Activated B cell treated with CpG ODN at 0.5 μM for 24 hours (primary cell): ENCODE measurements at regions not wholly inside any gene's neighbourhood (a gene's known extent, or its start where the extent isn't known, plus 50 kb on each side); places are given as distances from the start of the nearest gene placed in this dataset.

Source experiments
- ATAC-seq: fragments of 200-7000 bp; cut with Tn5 transposase; one replicate; pipeline ENCODE4 v1.10.0; 2021; ENCODE audit warnings: low read depth, mild to moderate bottlenecking, moderate library complexity
- CTCF ChIA-PET: fragments of 350-600 bp; sonication (Branson Sonifier 250); formaldehyde crosslinking; loops from one replicate; lab custom pipeline; 2021; ENCODE audit warnings: antibody characterized with exemption; lab: Charles Lee
- POLR2A ChIA-PET: fragments of 350-600 bp; sonication (Branson Sonifier 250); formaldehyde crosslinking; loops from one replicate; lab custom pipeline; 2021; ENCODE audit warnings: antibody characterized with exemption; lab: Charles Lee
- DNase-seq: peaks from one replicate; pipeline ENCODE4 v3.0.0; 2022
- H3K27ac Mint-ChIP-seq: one replicate; pipeline ENCODE4 v1.8.0; 2020; ENCODE audit warnings: mixed read lengths
- H3K27me3 Mint-ChIP-seq: one replicate; pipeline ENCODE4 v1.8.0; 2021; ENCODE audit warnings: mixed read lengths
- H3K36me3 Mint-ChIP-seq: one replicate; pipeline ENCODE4 v1.8.0; 2021; ENCODE audit warnings: low read depth, mixed read lengths
- H3K4me1 Mint-ChIP-seq: one replicate; pipeline ENCODE4 v1.8.0; 2021; ENCODE audit warnings: mixed read lengths
- H3K4me3 Mint-ChIP-seq: one replicate; pipeline ENCODE4 v1.8.0; 2020; ENCODE audit warnings: mild to moderate bottlenecking, mixed read lengths
- H3K9me3 Mint-ChIP-seq: one replicate; pipeline ENCODE4 v1.8.0; 2020; ENCODE audit warnings: mixed read lengths
- intact Hi-C: fragments of 100-400 bp; cut with micrococcal nuclease; formaldehyde crosslinking; loops from one replicate; pipeline ENCODE4 v1.15.1; 2024
- TF ChIP-seq, protein P1 (sequence below): fragments of 200-600 bp; IDR thresholded peaks from one replicate; pipeline ENCODE4 v1.8.0; 2022; ENCODE audit warnings: antibody characterized with exemption, mild to moderate bottlenecking

DNA sequence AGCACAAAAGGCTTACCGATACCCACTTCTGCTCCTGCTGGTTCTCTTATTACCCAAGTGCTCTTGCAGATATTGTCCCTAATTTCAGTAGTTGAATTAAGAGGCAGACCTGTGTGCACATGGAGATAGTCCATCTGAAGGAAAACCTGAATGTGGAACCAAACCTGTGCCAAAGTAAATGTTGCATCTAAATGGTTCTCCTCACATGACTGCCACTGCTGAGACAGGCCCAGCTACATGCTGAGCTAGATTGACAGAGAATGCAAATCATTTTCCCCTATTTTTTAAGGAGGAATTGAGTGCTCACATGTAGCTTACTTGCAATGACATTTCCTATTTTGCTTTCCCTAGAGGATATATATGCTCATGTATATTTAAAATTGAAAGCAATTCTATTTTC lies 609.1 kb upstream of the TECRL start:
- POLR2A ChIA-PET, result no interaction called here
- no peak for DNase-seq
- intact Hi-C loops, result no loop called here
- no peak overlapping the region for H3K27ac Mint-ChIP-seq
- no peaks in the 10 kb centered on the region for H3K9me3 Mint-ChIP-seq
- CTCF ChIA-PET, result no interaction called here
- no peaks in the 10 kb centered on the region for H3K36me3 Mint-ChIP-seq
- no peak overlapping the region for H3K4me3 Mint-ChIP-seq
- H3K27me3 Mint-ChIP-seq, result no peaks in the 10 kb centered on the region
- TF ChIP-seq, protein P1, sequence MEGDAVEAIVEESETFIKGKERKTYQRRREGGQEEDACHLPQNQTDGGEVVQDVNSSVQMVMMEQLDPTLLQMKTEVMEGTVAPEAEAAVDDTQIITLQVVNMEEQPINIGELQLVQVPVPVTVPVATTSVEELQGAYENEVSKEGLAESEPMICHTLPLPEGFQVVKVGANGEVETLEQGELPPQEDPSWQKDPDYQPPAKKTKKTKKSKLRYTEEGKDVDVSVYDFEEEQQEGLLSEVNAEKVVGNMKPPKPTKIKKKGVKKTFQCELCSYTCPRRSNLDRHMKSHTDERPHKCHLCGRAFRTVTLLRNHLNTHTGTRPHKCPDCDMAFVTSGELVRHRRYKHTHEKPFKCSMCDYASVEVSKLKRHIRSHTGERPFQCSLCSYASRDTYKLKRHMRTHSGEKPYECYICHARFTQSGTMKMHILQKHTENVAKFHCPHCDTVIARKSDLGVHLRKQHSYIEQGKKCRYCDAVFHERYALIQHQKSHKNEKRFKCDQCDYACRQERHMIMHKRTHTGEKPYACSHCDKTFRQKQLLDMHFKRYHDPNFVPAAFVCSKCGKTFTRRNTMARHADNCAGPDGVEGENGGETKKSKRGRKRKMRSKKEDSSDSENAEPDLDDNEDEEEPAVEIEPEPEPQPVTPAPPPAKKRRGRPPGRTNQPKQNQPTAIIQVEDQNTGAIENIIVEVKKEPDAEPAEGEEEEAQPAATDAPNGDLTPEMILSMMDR, result no peak
- no peaks in the 10 kb centered on the region for H3K4me1 Mint-ChIP-seq
- no peak for ATAC-seq

DNA sequence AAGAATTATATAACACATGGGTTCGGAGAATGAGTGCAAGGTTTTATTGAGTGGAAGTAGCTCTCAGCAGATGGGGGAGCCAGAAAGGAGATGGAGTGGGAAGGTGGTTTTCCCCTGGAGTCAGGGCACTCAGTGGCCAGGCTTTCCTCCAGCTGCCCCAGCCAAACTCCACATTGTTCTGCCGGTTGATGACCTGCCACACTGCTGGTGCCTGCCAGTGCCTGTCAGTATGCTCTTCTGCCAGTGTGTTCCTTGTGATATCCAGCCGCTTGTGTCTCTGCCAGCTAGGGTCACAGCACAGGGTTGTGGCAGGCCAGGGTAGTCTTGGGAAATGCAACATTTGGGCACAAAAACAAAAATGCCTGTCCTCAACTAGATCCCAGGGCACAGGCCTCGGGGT lies 604.8 kb upstream of the TECRL start:
- H3K4me1 Mint-ChIP-seq, result no peaks in the 10 kb centered on the region
- ChIA-PET CTCF (no interaction called here), POLR2A (no interaction called here)
- H3K4me3 Mint-ChIP-seq, result no peak overlapping the region
- no peak for ATAC-seq
- H3K9me3 Mint-ChIP-seq, result no peaks in the 10 kb centered on the region
- no peaks in the 10 kb centered on the region for H3K36me3 Mint-ChIP-seq
- H3K27ac Mint-ChIP-seq, result no peak overlapping the region
- no peak for DNase-seq
- no peaks in the 10 kb centered on the region for H3K27me3 Mint-ChIP-seq
- intact Hi-C loops, result no loop called here
- TF ChIP-seq, protein P1, result no peak

DNA sequence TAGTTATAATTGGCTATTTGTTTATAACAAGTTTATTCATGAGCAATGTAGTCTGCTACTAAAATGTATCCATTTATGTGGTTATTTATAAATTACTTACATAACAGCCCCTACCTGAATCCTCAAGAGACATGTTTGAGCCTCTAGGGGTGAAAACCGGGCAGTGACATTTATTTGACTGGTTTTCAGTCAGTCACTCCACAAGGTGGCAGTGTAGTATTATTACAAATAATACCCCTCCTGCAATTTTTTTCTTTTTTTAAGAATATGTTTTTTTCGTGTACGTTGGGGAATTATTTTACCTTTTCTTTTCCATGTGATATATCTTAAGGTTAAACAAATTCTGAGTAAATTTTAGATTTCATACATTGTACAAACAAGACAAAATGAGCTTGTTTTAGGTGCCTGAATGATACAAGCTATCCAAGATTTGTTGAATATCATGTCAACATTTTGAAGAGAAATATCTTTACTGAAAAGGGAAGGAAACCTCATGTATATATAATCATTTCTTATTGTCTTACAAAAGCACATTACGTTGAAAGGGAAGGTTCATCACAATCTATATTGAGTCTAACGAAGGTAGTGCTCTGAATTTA lies 598.7 kb upstream of the TECRL start:
- ChIA-PET CTCF (no interaction called here), POLR2A (no interaction called here)
- TF ChIP-seq, protein P1, result no peak
- DNase-seq, result no peak
- Mint-ChIP-seq H3K36me3 (no peaks in the 10 kb centered on the region), H3K4me1 (no peaks in the 10 kb centered on the region), H3K27ac (no peak overlapping the region), H3K27me3 (no peaks in the 10 kb centered on the region), H3K4me3 (no peak overlapping the region), H3K9me3 (no peaks in the 10 kb centered on the region)
- intact Hi-C loops, result no loop called here
- ATAC-seq, result no peak

DNA sequence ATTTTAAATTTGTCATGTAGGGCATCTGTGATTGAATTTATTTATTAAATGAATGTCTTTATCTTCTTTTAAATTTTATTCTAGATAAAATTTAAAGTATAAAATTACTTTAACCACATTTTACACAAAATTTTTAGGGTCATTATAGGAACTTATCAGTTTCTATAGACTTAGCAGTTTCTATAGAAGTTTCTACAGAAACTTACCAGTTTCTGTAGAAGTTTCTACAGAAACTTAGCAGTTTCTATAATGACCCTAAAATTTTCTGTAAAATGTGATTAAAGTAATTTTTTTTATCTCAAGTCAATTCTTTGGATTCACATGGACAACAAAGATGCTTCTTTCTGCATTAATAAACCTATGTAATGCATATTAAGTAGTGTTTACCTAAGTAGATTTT lies 565.9 kb upstream of the TECRL start:
- Mint-ChIP-seq H3K4me1 (no peaks in the 10 kb centered on the region), H3K9me3 (peaks cover 2% of the 10 kb centered on the region), H3K36me3 (no peaks in the 10 kb centered on the region), H3K4me3 (no peak overlapping the region), H3K27me3 (no peaks in the 10 kb centered on the region), H3K27ac (no peak overlapping the region)
- intact Hi-C loops, result no loop called here
- no peak for DNase-seq
- ChIA-PET CTCF (no interaction called here), POLR2A (no interaction called here)
- TF ChIP-seq, protein P1, result no peak
- no peak for ATAC-seq

DNA sequence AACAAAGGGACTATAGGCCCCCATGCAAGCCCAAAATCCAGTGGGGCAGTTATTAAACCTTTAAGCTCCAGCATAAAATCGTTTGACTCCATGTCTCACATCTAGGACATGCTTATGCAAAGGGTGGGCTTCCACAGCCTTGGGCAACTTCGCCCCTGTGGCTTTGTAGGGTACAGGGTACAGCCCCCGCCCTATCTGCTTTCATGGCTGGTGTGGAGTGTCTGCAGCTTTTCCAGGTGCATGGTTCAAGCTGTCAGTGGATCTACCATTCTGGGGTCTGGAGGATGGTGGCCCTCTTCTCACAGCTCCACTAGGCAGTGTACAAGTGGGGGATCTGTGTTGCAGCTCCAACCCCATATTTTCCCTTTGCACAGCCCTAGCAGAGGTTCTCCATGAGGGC lies 559.8 kb upstream of the TECRL start:
- H3K36me3 Mint-ChIP-seq, result no peaks in the 10 kb centered on the region
- H3K27me3 Mint-ChIP-seq, result no peaks in the 10 kb centered on the region
- TF ChIP-seq, protein P1, result no peak
- H3K27ac Mint-ChIP-seq, result no peak overlapping the region
- peaks cover 15% of the 10 kb centered on the region for H3K9me3 Mint-ChIP-seq
- H3K4me1 Mint-ChIP-seq, result no peaks in the 10 kb centered on the region
- ChIA-PET POLR2A (no interaction called here), CTCF (no interaction called here)
- no peak for DNase-seq
- no peak overlapping the region for H3K4me3 Mint-ChIP-seq
- ATAC-seq, result no peak
- intact Hi-C loops, result no loop called here
